GM23338 (cell line): ENCODE measurements at regions not wholly inside any gene's neighbourhood (a gene's known extent, or its start where the extent isn't known, plus 50 kb on each side); places are given as distances from the start of the nearest gene placed in this dataset.

Source experiments
- ATAC-seq: fragments of 200-7000 bp; cut with Tn5 transposase; 3 replicates; pipeline ENCODE4 v1.9.1; 2020
- DNase-seq: peaks from one replicate; pipeline ENCODE4 v3.0.0-alpha.2; 2015; ENCODE audit warnings: low spot score
- H2AFZ ChIP-seq: fragments of 200-600 bp; sonication (generic); 2 replicates; pipeline ENCODE4 v1.8.0; 2016; ENCODE audit warnings: antibody characterized with exemption, mild to moderate bottlenecking, moderate library complexity
- H3F3A ChIP-seq: fragments of 200-600 bp; sonication (generic); replicated peaks from 2 replicates; pipeline ENCODE4 v1.8.0; 2017; ENCODE audit warnings: antibody characterized with exemption, mixed run types, low read depth
- H3K27ac ChIP-seq: fragments of 200-600 bp; sonication (generic); 2 replicates; pipeline ENCODE4 v1.6.1; 2016; ENCODE audit warnings: low read depth
- H3K27me3 ChIP-seq: fragments of 200-600 bp; sonication (generic); 2 replicates; pipeline ENCODE4 v1.8.0; 2016; ENCODE audit warnings: mild to moderate bottlenecking, mixed run types, moderate library complexity; ENCODE audit not compliant: insufficient read depth
- H3K36me3 ChIP-seq: fragments of 200-600 bp; sonication (generic); 2 replicates; pipeline ENCODE4 v1.8.0; 2016; ENCODE audit warnings: mild to moderate bottlenecking; ENCODE audit not compliant: insufficient read depth
- H3K4me1 ChIP-seq: fragments of 200-600 bp; sonication (generic); 2 replicates; pipeline ENCODE4 v1.8.0; 2016; ENCODE audit warnings: mild to moderate bottlenecking, moderate library complexity; ENCODE audit not compliant: insufficient read depth
- H3K4me2 ChIP-seq: fragments of 200-600 bp; sonication (generic); 2 replicates; pipeline ENCODE4 v1.7.1; 2017; ENCODE audit warnings: mixed run types
- H3K4me3 ChIP-seq: fragments of 200-600 bp; sonication (generic); 2 replicates; pipeline ENCODE4 v1.6.1; 2016; ENCODE audit warnings: mixed run types
- H3K79me2 ChIP-seq: fragments of 200-600 bp; sonication (generic); replicated peaks from 2 replicates; pipeline ENCODE4 v1.8.0; 2017; ENCODE audit warnings: mild to moderate bottlenecking; ENCODE audit not compliant: insufficient read depth
- H3K9me2 ChIP-seq: fragments of 200-600 bp; sonication (generic); 2 replicates; pipeline ENCODE4 v1.8.0; 2017; ENCODE audit not compliant: insufficient read depth
- H4K20me1 ChIP-seq: fragments of 200-600 bp; sonication (generic); replicated peaks from 2 replicates; pipeline ENCODE4 v1.8.0; 2017; ENCODE audit warnings: mild to moderate bottlenecking; ENCODE audit not compliant: insufficient read depth
- H3K27ac Mint-ChIP-seq: 2 replicates; pipeline ENCODE4 v1.8.0; 2020; ENCODE audit warnings: inconsistent platforms, mild to moderate bottlenecking, moderate library complexity, mixed read lengths
- H3K27me3 Mint-ChIP-seq: 3 replicates; pipeline ENCODE4 v1.8.0; 2022; ENCODE audit warnings: low read depth, mild to moderate bottlenecking, moderate library complexity, mixed read lengths, inconsistent platforms; ENCODE audit not compliant: insufficient read depth, poor library complexity
- H3K36me3 Mint-ChIP-seq: 3 replicates; pipeline ENCODE4 v1.8.0; 2021; ENCODE audit warnings: low read depth, mild to moderate bottlenecking, inconsistent platforms, moderate library complexity, mixed read lengths
- H3K4me1 Mint-ChIP-seq: 3 replicates; pipeline ENCODE4 v1.8.0; 2020; ENCODE audit warnings: mild to moderate bottlenecking, inconsistent platforms, mixed read lengths
- H3K4me3 Mint-ChIP-seq: 3 replicates; pipeline ENCODE4 v1.8.0; 2021; ENCODE audit warnings: moderate library complexity, mild to moderate bottlenecking, inconsistent platforms, mixed read lengths
- H3K9me3 Mint-ChIP-seq: 3 replicates; pipeline ENCODE4 v1.8.0; 2020; ENCODE audit warnings: moderate library complexity, mild to moderate bottlenecking, inconsistent platforms, mixed read lengths
- CREB1 ChIP-seq: fragments of 250-450 bp; sonication (Bioruptor Pico); IDR thresholded peaks from 2 replicates; pipeline ENCODE4 v1.5.0; 2020; ENCODE audit warnings: low read depth, mild to moderate bottlenecking, moderate library complexity
- ETS1 ChIP-seq: IDR thresholded peaks from 2 replicates; pipeline ENCODE4 v1.6.1; 2016; ENCODE audit warnings: antibody characterized with exemption
- EZH2 ChIP-seq: fragments of 200-600 bp; sonication (generic); IDR thresholded peaks from one replicate; pipeline ENCODE4 v1.8.0; 2017; ENCODE audit warnings: antibody characterized with exemption, mild to moderate bottlenecking, low read depth; ENCODE audit not compliant: unreplicated experiment
- EZH2phosphoT487 ChIP-seq: fragments of 200-600 bp; sonication (generic); IDR thresholded peaks from one replicate; pipeline ENCODE4 v1.8.1; 2018; ENCODE audit warnings: antibody characterized with exemption; ENCODE audit not compliant: unreplicated experiment
- JUNB ChIP-seq: IDR thresholded peaks from one replicate; pipeline ENCODE4 v1.6.1; 2016; ENCODE audit warnings: antibody characterized with exemption; ENCODE audit not compliant: unreplicated experiment
- POLR2AphosphoS5 ChIP-seq: IDR thresholded peaks from 2 replicates; pipeline ENCODE4 v1.6.1; 2016; ENCODE audit warnings: antibody characterized with exemption, low read depth
- ZNF114 ChIP-seq: fragments of 250-450 bp; sonication (Bioruptor Pico); IDR thresholded peaks from 2 replicates; pipeline ENCODE4 v1.5.0; 2020; ENCODE audit warnings: mild to moderate bottlenecking, moderate library complexity
- ZNF331 ChIP-seq: fragments of 250-450 bp; sonication (Bioruptor Pico); IDR thresholded peaks from 2 replicates; pipeline ENCODE4 v1.5.0; 2020; ENCODE audit warnings: low read depth, mild to moderate bottlenecking, moderate library complexity
- ZNF462 ChIP-seq: fragments of 250-450 bp; sonication (Bioruptor Pico); IDR thresholded peaks from 2 replicates; pipeline ENCODE4 v1.5.0; 2020; ENCODE audit warnings: mild to moderate bottlenecking, moderate library complexity
- TF ChIP-seq, protein P1 (sequence below): IDR thresholded peaks from one replicate; pipeline ENCODE4 v1.6.1; 2018; ENCODE audit warnings: antibody characterized with exemption; ENCODE audit not compliant: unreplicated experiment
- TF ChIP-seq, protein P2 (sequence below), 2 experiments: fragments of 200-600 bp in 1 of 2; sonication (generic) in 1 of 2; conservative IDR thresholded peaks; 2 replicates each; pipeline versions ENCODE4 v1.5.1 to v1.6.1; 2016 to 2017; ENCODE audit warnings: antibody characterized with exemption in 2 of 2, low read depth in 2 of 2, mild to moderate bottlenecking in 2 of 2, moderate library complexity in 1 of 2

DNA sequence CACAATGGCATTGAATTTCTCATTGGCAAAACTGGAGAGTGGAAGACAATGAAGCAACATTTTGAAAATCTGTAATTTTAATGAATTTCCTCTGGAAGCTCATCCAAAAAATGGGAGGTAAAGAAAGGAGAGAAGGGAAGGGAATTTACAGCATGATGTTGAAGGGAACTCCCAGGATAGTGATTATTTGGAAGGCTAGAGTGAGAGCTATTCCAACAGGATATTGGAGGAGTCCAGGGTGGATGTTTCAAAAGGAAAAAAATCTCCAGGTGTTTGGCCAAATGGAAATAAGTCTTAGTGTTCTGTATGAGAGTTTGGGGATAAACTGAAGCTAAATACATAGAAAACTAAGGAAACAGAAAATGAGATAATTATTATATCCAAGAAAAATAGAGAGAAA lies 106.2 kb downstream of the IZUMO3 start:
- Histone ChIP-seq H3K36me3 (no peaks in the 10 kb centered on the region), H3K27ac (no peak overlapping the region), H3F3A (no peaks in the 10 kb centered on the region), H3K9me2 (0 out of 2 replicates have a peak, but pooled peaks cover 3% of the 10 kb centered on the region), H3K4me2 (no peak overlapping the region), H3K4me3 (no peak overlapping the region), H3K4me1 (no peaks in the 10 kb centered on the region), H3K27me3 (no peaks in the 10 kb centered on the region), H3K79me2 (no peaks in the 10 kb centered on the region), H2AFZ (no peak overlapping the region), H4K20me1 (no peaks in the 10 kb centered on the region)
- no peak for ATAC-seq
- Mint-ChIP-seq H3K9me3 (peaks cover 2% of the 10 kb centered on the region; the same call in 1 of the 3 replicates), H3K4me1 (peaks cover 6% of the 10 kb centered on the region; the same call in 2 of the 3 replicates), H3K4me3 (no peak overlapping the region), H3K27me3 (no peaks in the 10 kb centered on the region), H3K27ac (no peak overlapping the region), H3K36me3 (no peaks in the 10 kb centered on the region)
- TF ChIP-seq EZH2phosphoT487 = no peak
- TF ChIP-seq CREB1 (CRISPR knock-in tag) = no peak
- no peak for TF ChIP-seq ZNF331 (CRISPR knock-in tag)
- TF ChIP-seq ZNF114 (CRISPR knock-in tag) = no peak
- no peak for TF ChIP-seq POLR2AphosphoS5
- no peak for TF ChIP-seq ZNF462
- TF ChIP-seq ETS1 = no peak
- TF ChIP-seq, protein P1, sequence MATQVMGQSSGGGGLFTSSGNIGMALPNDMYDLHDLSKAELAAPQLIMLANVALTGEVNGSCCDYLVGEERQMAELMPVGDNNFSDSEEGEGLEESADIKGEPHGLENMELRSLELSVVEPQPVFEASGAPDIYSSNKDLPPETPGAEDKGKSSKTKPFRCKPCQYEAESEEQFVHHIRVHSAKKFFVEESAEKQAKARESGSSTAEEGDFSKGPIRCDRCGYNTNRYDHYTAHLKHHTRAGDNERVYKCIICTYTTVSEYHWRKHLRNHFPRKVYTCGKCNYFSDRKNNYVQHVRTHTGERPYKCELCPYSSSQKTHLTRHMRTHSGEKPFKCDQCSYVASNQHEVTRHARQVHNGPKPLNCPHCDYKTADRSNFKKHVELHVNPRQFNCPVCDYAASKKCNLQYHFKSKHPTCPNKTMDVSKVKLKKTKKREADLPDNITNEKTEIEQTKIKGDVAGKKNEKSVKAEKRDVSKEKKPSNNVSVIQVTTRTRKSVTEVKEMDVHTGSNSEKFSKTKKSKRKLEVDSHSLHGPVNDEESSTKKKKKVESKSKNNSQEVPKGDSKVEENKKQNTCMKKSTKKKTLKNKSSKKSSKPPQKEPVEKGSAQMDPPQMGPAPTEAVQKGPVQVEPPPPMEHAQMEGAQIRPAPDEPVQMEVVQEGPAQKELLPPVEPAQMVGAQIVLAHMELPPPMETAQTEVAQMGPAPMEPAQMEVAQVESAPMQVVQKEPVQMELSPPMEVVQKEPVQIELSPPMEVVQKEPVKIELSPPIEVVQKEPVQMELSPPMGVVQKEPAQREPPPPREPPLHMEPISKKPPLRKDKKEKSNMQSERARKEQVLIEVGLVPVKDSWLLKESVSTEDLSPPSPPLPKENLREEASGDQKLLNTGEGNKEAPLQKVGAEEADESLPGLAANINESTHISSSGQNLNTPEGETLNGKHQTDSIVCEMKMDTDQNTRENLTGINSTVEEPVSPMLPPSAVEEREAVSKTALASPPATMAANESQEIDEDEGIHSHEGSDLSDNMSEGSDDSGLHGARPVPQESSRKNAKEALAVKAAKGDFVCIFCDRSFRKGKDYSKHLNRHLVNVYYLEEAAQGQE = no peak
- TF ChIP-seq, protein P2, sequence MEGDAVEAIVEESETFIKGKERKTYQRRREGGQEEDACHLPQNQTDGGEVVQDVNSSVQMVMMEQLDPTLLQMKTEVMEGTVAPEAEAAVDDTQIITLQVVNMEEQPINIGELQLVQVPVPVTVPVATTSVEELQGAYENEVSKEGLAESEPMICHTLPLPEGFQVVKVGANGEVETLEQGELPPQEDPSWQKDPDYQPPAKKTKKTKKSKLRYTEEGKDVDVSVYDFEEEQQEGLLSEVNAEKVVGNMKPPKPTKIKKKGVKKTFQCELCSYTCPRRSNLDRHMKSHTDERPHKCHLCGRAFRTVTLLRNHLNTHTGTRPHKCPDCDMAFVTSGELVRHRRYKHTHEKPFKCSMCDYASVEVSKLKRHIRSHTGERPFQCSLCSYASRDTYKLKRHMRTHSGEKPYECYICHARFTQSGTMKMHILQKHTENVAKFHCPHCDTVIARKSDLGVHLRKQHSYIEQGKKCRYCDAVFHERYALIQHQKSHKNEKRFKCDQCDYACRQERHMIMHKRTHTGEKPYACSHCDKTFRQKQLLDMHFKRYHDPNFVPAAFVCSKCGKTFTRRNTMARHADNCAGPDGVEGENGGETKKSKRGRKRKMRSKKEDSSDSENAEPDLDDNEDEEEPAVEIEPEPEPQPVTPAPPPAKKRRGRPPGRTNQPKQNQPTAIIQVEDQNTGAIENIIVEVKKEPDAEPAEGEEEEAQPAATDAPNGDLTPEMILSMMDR (conservative IDR thresholded peaks at IDR 0.05; ENCODE audit: low read depth in 2 of 2) = no peak
- TF ChIP-seq JUNB = no peak
- TF ChIP-seq EZH2 = no peak
- no peak for DNase-seq
